ENCODE measurements at regions not wholly inside any gene's neighbourhood (a gene's known extent, or its start where the extent isn't known, plus 50 kb on each side); places are given as distances from the start of the nearest gene placed in this dataset.
"Not testable (repeated sequence)": the region's sequence is repeated elsewhere in the genome, so short reads cannot be mapped to it uniquely, and the experiment has no call there.

DNA sequence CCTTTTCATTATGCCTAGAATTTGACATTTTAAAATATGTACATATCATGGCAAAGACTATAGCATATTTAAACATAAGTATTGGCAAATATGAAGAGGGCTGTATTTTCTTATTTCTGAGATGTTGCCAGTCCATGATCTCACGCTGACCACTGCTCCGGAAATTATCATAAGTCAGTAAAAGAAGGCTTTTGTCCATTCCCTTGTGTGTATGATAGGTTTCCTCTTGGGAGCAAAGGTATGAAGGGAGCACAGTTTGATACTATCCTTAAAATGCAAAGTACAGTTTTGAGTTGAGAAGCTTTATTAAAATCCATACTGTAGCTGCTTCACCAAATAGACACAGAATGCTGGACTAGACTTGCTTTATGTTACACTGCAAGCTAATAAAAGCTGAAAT, 52.6 kb upstream of the AGA start:
- DNase-seq: no peak

DNA sequence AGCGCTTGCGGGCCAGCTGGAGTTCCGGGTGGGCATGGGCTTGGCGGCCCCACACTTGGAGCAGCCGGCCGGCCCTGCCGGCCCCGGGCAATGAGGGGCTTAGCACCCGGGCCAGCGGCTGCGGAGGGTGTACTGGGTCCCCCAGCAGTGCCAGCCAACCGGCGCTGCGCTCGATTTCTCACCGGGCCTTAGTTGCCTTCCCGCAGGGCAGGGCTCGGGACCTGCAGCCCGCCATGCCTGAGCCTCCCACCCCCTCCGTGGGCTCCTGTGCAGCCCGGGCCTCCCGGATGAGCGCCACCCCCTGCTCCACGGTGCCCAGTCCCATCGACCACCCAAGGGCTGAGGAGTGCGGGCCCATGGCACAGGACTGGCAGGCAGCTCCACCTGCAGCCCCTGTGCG, 53.4 kb upstream of the AGA start:
- DNase-seq: not testable (repeated sequence)

DNA sequence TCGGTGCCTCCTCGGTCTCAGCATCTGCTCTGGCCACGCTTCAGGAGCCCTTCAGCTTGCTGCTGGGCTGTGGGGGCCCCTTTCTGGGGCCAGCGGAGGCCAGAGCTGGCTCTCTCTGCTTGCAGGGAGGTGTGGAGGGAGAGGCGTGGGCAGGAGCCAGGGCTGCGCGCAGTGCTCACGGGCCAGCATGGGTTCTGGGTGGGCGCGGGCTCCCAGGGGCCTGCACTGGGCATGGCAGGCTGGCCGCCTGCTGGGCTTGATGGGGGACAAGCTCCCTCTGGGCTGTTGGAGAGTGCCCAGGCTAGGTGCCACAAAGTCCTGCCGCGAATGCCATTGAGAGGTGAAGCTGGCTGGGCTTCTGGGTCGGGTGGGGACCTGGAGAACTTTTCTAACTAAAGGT, 57.3 kb upstream of the AGA start:
- DNase-seq: no peak

DNA sequence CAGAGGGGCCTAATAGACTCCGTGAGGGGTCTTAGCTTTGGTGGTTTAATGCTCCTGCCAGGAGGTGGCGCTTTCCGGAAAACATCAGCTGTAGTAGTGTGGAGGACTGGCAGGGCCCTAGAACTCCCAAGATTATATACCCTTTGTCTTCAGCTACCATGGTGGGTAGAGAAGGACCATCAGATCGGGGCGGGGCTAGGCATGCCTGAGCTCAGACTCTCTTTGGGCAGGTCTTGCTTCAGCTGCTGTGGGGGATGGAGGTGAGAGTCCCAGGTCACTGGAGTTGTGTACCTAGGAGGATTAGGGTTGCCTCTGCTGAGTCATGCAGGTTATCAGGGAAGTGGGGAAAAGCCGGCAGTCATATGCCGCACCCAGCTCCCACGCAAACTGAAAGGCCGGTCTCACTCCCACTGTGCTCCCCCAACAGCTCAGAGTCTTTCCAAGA, 63.0 kb upstream of the AGA start:
- DNase-seq: no peak

DNA sequence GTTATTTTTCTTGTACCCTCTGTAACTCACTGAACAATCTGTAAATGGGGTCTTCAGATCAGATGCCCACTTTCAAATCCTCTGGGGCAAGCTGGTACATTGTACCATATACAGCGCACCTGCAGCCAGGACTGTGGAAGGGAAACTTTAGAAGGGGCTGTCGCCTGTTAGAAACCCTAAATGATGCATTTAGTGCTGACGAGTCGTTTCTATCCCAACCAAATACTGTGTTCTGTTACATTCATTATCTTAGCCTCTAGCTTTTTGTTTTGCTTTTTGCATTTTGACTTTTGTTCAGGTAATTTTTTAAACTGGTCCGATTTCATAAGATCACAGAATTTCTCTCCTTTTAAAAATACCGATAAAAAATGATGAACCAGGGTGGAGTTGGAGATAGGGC, 66.4 kb upstream of the AGA start:
- DNase-seq: no peak

DNA sequence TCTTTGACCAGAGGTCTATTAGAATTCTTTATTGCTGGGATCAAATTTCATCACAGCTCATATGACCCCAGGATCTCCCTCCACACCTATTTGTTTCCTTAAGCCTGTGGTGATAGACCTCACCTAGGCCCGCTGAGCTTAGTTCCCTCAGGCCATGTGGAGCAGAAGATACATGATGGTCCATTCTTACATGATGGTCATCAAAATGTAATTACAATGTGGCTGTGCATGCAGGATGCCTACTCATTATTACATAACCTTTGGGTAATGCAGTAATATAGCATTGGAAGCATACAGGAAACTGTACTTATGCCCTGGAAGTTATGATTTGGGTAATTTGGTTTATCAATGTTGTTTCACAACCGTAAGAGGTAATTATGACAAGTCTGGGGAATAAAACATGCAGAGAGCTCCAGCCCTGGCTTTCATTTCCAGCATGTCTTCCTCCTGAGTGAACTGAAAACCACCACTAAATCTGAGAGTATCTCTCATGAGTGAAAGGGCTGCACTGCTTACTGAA, 67.0 kb upstream of the AGA start:
- DNase-seq: no peak

DNA sequence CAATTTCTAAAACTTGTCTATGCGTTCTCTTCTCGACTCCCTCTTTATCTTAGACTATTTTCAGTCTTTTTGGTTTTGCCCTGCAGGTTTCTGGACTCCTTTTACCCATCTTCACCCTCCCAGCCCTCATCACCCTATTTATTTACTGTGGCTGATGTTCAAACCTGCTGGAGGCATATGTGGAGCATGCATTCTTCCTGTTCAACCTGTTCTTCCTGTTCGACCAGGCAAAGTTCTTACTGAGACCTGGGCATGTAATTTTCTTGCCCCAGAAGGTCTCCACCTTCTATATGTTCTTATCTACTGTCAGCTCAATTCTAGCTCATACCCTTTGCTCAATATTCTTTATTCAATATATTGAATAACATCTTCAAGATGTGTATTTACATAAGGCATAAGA, 69.4 kb upstream of the AGA start:
- DNase-seq: no peak

DNA sequence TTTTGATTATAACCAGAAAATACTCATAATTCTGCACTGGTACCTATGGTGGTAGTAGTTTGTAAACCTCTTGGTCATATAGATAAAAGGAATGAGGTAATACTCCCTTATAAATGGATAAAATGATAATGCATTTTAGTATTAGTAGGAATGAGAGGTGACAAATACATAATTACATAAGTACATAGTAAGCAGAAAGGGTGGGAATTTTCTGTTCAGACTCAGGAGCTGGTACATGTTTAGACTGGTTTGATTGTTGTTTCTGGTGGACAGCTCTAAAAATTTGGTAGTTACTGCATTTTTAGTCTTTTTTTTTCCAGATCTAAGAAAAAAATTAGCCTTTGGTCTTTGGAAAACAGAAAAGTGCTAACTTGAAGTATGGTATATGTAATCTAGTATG, 70.4 kb upstream of the AGA start:
- DNase-seq: no peak

DNA sequence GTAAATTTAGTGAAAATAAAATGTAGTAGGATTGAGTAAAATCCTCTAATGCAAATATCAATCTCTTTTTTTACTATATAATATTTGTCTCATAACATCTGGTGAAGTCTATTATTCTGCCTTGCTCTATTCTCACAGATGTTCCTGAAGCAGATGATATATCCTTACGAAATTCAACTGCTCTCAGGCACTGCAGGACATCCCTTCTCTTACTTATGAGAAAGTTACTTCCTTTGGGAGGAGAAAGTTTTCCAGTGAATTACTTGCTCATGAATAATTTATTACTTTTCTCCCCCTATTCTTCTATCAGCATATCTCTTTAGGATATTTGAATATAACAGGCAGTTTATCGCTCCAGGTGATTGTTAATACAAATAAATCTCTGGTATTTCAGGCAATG, 75.6 kb upstream of the AGA start:
- DNase-seq: no peak

DNA sequence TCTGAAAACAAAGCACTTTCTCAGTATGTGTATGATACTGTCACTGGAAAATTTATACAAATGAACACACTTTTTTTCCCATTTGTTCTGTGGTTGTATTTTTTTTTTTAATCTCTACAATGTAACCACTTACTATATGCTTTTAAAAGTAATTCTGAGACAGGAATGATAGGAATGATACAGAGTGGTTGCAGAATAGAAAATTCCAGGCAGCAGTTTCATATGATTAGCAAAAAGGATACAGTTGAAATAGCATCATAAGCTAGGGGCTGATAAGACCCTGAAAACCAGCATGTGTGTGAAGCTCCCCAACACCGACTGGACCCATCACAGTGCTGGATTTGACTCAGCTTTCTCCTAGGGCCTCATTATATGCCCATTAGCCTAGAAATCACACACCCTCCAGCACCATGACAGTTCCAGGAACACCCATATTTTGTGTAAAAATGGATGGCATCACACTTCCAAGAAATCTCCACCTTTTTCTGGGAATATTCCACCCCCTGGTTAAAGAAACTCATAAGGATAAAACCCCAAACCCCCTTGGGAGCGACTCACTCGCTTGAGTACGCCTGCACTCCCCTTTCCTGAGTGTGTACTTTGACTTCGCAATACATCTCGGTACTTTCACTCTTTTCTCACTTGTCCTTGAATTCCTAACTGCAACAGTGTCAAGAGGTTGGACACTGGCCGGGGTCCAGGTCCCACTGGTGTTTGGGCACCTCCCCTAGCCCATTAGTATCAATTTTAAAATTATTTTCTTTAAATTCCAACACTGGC, 77.4 kb upstream of the AGA start:
- no peak for DNase-seq

DNA sequence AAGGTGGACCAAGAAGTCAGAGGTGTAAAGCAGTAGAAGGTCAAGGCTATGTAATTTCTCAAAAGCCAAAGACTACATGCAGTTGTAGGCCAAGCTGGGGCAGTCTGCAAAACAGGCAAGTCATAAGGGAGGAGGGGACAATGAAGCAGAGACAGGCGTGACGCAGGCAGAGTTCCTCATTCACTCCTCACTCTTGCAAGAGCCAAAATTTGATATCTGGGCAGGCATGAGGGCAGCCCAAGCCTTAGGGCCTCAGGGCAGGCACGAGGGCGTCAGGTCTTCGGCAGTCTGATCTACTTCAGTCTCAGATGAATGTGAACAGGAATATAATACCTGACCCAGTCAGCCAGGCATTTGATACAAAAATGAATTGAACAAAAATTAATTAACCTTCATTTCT, 86.4 kb upstream of the AGA start:
- DNase-seq: no peak

DNA sequence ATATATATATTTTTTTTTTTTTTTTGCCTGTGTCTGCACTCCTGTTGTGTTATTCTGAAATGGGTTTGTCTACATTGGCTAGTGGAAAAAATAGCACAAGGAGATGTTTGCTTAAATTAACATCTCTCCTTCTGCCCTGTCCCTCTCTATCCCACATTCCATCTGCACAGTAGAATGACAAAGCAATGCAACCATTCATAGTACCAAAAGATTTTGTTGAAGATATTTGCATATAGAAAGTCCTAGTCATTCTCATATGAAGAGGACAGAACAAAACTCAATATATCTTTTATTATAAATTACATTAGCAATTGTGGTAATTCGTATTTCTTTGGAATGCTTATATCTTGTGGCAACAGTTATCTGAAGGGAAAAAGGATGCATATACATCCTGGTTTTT, 88.3 kb upstream of the AGA start:
- no peak for DNase-seq

DNA sequence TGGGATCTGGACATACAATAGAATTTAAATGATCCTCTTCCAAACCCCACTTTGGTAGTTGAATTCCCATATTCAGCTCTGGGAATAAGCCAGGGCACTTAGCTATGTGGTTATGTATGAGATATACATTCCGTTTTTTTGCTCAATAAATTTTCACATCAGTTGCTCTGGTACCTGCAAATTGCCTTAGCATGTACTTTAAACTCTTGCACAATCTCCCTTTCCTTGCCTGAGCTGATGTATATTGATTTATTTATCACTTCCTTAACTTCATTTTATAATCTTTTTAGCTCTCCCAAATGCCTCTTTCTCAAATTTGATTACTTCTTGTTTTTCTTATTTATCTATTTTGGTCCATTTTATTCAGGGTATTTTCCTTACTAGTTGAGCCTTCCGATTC, 90.1 kb upstream of the AGA start:
- DNase-seq: no peak

DNA sequence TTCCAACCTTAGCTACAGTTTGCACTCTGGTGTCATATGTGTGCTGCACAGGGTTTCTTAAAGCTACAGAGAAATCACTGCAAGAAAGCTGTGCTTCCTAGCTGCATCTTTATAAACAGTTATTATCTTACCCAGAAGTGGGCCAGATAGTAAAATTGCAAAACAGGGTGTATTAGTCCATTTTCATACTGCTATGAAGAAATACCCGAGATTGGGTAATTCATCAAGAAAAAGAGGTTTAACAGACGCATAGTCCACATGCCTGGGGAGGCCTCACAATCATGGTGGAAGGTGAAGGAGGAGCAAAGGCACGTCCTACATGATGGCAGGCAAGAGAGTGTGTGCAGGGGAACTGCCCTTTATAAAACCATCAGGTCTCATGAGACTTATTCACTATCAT, 92.6 kb upstream of the AGA start:
- DNase-seq: not testable (repeated sequence)

DNA sequence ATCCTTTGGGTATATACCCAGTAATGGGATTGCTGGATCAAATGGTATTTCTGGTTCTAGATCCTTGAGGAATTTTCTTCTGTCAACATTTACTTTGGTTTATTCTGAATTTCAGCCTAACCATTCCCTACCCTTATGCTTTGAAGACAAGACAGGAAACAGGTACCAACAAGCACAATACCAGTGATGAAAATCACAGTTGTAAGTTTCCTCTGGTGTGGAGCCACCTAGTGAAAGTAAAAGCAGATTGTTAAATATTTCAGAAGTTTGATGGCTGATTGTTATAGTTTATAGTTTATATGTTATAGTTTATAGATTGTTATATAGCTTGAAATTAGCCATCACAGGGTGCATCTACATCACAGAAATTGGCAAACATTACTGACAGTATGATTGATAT, 104.5 kb upstream of the AGA start:
- DNase-seq: no peak

DNA sequence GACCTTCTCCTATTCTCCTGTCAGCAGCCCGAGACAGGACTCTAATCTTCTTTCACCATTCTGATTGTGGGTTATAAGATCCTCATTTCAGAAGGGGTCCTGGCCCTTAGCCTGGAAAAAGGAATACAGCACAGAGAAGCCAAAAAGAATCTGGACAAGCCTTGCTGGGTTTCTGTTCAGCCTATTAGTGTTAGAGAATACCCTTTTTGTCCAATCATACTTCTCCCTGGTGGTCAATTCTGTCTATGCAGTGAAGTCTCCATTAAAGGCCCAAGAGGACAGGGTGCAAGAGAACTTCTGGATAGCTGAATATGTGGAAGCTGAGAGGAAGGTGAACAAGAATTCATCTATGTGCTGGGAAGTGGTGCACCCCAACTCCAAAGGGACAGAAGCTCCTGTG, 105.7 kb upstream of the AGA start:
- no peak for DNase-seq

DNA sequence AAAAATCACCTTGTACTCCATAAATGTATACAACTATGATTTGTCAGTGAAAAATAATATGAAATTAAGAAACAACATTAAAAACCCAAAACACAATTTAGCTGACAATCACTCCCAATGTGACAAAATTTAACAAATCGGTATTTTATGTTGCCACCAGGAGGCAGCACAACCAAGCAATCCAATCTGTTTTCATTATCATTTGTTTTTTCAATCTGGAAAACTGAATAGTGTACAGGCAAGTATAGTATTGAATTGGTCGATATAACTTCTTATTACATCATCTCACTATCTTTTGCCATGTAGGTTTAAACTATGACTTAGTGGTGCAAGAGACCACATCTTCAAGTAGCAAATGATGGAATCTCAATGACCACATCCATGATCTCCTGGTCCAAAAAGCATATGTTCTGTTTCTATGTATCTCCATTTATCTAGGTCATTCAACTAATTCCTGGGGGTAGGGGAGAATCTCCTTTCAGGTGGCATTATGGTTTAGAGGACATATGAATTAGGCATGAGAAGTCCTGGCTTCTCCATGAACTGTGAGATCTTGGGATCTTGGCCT, 112.9 kb upstream of the AGA start:
- no peak for DNase-seq

DNA sequence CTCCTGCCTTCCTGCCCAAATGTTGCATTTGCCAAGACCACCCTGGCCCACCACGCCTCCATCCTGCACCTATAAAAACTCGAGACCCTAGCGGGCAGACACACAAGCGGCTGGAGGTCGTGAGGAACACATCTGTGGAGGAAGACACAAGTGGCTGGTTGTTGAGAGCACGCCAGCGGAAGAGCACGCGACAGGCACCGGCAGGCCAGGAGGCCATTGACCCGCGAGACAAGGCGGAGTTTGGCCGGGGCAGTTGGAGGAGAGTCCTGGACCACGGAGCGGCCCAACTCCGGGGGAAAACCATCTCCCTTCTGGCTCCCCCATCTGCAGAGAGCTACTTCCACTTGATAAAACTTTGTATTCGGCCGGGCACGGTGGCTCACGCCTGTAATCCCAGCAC, 115.2 kb upstream of the AGA start:
- no peak for DNase-seq

DNA sequence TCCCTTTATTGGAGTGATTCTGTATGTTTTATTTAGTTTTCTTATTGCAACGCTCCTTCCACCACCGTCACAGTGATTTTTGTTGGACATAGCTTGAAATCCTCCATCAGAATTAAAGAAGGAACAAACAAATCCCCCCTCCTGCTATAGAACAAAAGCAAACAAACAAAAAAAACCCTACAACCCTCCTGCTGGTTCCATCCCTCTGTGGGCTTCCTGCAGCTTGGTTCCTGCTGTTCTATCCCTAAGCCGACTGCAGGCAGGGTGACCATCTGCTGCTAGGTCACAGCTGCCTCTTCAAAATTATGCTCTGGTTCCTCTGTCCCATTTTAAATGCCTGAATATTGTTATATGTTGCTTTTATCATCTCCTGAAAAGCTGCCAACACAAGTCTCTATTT, 116.8 kb upstream of the AGA start:
- no peak for DNase-seq

DNA sequence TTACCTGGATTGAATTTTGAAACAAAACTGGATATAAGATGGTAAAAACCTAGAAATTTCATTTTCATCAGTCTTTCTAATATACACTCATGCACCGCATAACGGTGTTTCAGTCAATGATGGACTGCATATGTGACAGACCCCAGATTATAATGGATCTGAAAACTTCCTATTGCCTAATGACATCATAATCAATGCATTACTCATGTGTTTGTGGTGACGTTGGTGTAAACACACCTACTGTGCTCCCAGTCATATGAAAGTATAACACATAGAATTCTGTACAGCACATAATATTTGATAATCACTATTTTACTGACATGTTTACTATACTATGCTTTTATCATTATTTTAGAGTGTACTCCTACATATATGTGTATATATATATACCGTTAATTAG, 119.9 kb upstream of the AGA start:
- no peak for DNase-seq

DNA sequence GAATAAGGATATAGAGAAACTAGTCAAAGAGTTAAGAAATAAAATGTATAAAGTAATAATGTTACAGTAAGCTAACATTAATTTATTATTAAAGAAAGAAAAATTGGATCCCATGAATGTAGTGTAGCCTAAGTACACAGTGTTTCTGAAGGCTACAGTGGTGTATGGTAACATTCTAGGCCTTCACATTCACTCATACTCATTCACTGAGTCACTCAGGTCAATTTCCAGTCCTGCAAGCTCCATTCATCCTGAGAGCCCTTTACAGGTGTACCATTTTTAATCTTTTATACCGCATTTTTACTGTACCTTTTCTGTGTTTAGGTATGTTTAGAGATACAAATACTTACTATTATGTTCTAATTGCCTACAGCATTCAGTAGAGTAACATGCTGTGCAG, 120.6 kb upstream of the AGA start:
- no peak for DNase-seq

DNA sequence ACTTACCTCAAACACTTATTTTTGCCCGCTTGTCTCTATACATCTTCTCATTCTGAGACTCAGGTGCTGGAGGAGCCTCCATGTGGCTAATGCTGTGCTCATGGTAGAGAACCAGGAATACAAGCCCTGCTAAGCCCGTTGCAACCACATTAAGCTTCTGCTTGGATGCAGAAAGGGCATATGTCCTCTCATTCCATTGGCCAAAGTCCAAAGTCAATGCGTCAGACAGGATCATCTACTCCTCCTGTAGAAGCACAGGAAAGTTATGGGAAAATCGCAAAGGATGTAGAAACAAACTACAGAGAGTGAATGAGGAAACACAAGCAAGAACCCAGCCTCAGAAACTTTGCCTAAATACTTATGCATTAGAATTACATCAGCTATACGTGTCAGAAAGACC, 124.5 kb upstream of the AGA start:
- DNase-seq: no peak

DNA sequence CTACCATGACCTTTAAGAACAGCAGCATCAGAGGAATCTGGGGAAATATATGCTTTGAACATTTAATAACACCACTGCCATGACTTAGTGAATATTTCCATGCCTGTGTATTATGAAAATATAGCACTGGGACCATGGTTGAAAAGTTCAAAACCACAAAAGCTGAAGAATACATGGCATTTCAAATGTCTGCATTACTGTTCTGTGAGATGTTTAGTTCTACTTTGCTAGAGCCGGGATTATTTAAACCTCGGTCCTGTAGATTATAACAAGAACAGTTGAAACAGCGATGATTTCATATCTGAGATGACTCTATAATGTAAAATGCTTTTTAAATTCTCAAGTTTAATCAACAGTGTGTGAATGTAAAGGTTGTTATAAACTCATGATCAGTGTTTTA, 126.7 kb upstream of the AGA start:
- no peak for DNase-seq

DNA sequence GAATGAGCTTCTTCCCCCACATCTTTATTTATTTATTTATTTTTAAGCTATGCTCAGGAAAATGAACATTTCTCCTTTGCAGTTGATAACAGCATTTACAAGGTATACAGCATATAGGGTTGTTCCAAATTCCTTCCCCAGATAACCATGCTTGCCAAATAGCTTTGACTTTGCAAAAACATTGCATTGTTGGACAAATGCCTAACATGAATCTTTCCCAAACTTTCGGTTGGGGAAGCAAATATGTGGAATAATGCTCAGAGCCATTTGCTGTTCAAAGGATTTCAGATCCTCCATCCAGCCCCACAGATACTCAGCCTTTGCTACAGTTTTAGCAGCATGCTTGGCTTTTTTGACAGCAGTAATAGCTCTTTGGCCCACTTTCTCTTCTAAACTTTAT, 127.2 kb upstream of the AGA start:
- no peak for DNase-seq

DNA sequence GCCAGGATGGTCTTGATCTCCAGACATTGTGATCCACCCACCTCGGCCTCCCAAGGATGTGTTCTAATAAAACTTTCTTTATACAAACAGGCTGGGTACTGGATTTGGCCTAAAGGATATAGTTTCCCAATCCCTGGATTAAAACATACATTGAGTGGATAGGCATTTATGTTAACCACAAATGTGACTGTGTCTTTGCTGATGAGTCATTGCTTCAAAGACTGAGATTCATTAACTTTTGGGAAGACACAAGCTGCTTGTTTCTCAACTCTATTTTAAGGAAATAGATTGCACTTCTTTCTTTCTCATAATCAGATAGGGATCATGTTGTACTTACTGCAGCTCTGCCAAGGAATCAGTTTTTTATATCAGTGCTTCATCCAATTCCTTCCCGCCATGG, 131.3 kb upstream of the AGA start:
- no peak for DNase-seq

Data from NCI-H1436 treated with DMSO at 0.1 percent for 48 hours (cell line).